HepG2 (cell line): ENCODE measurements at regions not wholly inside any gene's neighbourhood (a gene's known extent, or its start where the extent isn't known, plus 50 kb on each side); places are given as distances from the start of the nearest gene placed in this dataset.
A peak's percentile ranks its signal among the peaks of the same experiment; 100 is the strongest.

ENCODE experiments used
- ATAC-seq: fragments of 200-7000 bp; cut with Tn5 transposase; 3 replicates; pipeline ENCODE4 v1.9.1; 2020; ENCODE audit warnings: mild to moderate bottlenecking, moderate library complexity
- BruUV-seq: library from RNA; stranded (reverse); fragments of 400-500 nt; replicated peaks from 2 replicates; lab custom pipeline; 2021; lab: Mats Ljungman, UMichigan
- CTCF ChIA-PET: fragments of 300-600 bp; formaldehyde crosslinking; extraction: SDS; loops from one replicate; lab custom pipeline; 2021; ENCODE audit warnings: low total read pairs, inconsistent platforms, low intra/inter-chr PET ratio; lab: Yijun Ruan, JAX
- POLR2A ChIA-PET: fragments of 350-600 bp; sonication (Branson Sonifier 250); formaldehyde crosslinking; loops from one replicate; lab custom pipeline; 2020; ENCODE audit warnings: antibody characterized with exemption, inconsistent platforms; lab: Yijun Ruan, JAX
- DNase-seq: peaks from one replicate; pipeline ENCODE4 v3.0.0-alpha.2; 2015; ENCODE audit warnings: low spot score
- FAIRE-seq: peaks from 3 replicates; lab custom pipeline; 2011; peaks lifted over from hg19 to GRCh38; lab: Jason Lieb, UNC
- H2AFZ ChIP-seq: one replicate; pipeline ENCODE4 v1.6.1; 2011; ENCODE audit warnings: low read length, inconsistent platforms
- H3K27ac ChIP-seq: fragments of 300-600 bp; 3 replicates; pipeline ENCODE4 v1.8.0; 2011; ENCODE audit warnings: mixed run types, mild to moderate bottlenecking, mixed read lengths, low read length, inconsistent platforms; ENCODE audit not compliant: insufficient read depth; ENCODE audit errors: extremely low read length
- H3K27me3 ChIP-seq, 2 experiments: fragments of 200-600 bp in 1 of 2; 2 replicates in 1 of 2; 3 replicates in 1 of 2; pipeline versions ENCODE4 v1.6.0 to v1.8.0; 2011; ENCODE audit warnings: low read length in 2 of 2, mild to moderate bottlenecking in 2 of 2, moderate library complexity in 2 of 2, inconsistent platforms in 1 of 2; ENCODE audit not compliant: insufficient read depth in 2 of 2, control insufficient read depth in 1 of 2
- H3K36me3 ChIP-seq, 2 experiments: fragments of 200-600 bp in 1 of 2; replicated peaks in 1 of 2; 2 replicates in 1 of 2; 3 replicates in 1 of 2; pipeline versions ENCODE4 v1.5.1 to v1.8.0; 2011; ENCODE audit warnings: low read length in 2 of 2, inconsistent platforms in 1 of 2; ENCODE audit not compliant: insufficient read depth in 2 of 2, control insufficient read depth in 1 of 2
- H3K4me1 ChIP-seq: 2 replicates; pipeline ENCODE4 v1.5.1; 2012; ENCODE audit warnings: low read length, inconsistent platforms; ENCODE audit not compliant: insufficient read depth
- H3K4me2 ChIP-seq: 2 replicates; pipeline ENCODE4 v1.6.0; 2011; ENCODE audit warnings: low read depth, low read length, inconsistent platforms
- H3K4me3 ChIP-seq, 3 experiments: fragments of 200-600 bp in 1 of 3; sonication (generic), shearing (Covaris generic) in 1 of 3; replicated peaks in 1 of 3; 2 replicates each; pipeline ENCODE4 v1.5.1; 2011 to 2016; ENCODE audit warnings: low read length in 3 of 3, inconsistent platforms in 2 of 3, low read depth in 2 of 3, mild to moderate bottlenecking in 2 of 3, control low read depth in 1 of 3, mixed read lengths in 1 of 3; ENCODE audit not compliant: insufficient read depth in 1 of 3
- H3K79me2 ChIP-seq: one replicate; pipeline ENCODE4 v1.6.1; 2011; ENCODE audit warnings: low read length, inconsistent platforms; ENCODE audit not compliant: insufficient read depth
- H3K9ac ChIP-seq: 2 replicates; pipeline ENCODE4 v1.6.0; 2011; ENCODE audit warnings: mild to moderate bottlenecking, low read depth, low read length, inconsistent platforms; ENCODE audit not compliant: insufficient read depth
- H3K9me3 ChIP-seq: 2 replicates; pipeline ENCODE4 v1.5.1; 2012; ENCODE audit warnings: mild to moderate bottlenecking, low read length
- H4K20me1 ChIP-seq: 2 replicates; pipeline ENCODE4 v1.6.0; 2011; ENCODE audit warnings: inconsistent platforms, mild to moderate bottlenecking, low read length, moderate library complexity; ENCODE audit not compliant: insufficient read depth
- CHD2 ChIP-seq: IDR thresholded peaks from 2 replicates; pipeline ENCODE4 v1.6.1; 2011; ENCODE audit warnings: low read depth, low read length, improper control_type of control experiment
- ETV5 ChIP-seq: IDR thresholded peaks from 2 replicates; pipeline ENCODE4 v1.6.1; 2018; ENCODE audit warnings: missing biosample characterization, missing genetic modification reagents, inconsistent platforms, borderline replicate concordance
- FOXM1 ChIP-seq: sonication (generic); formaldehyde crosslinking; IDR thresholded peaks from 2 replicates; pipeline ENCODE4 v1.5.0; 2020; ENCODE audit warnings: missing genetic modification reagents
- GABPA ChIP-seq, 2 experiments: IDR thresholded peaks; 2 replicates each; pipeline ENCODE4 v1.6.1; 2011 to 2016; ENCODE audit warnings: low read depth in 2 of 2, low read length in 1 of 2, missing biosample characterization in 1 of 2, missing genetic modification characterization in 1 of 2
- GZF1 ChIP-seq: sonication (generic); formaldehyde crosslinking; IDR thresholded peaks from 2 replicates; pipeline ENCODE4 v1.5.1; 2020; ENCODE audit warnings: mild to moderate bottlenecking, missing genetic modification reagents
- HIC2 ChIP-seq: sonication (generic); formaldehyde crosslinking; IDR thresholded peaks from 2 replicates; pipeline ENCODE4 v1.9.0; 2022; ENCODE audit warnings: low read depth, missing genetic modification reagents
- HOXA5 ChIP-seq: sonication (generic); formaldehyde crosslinking; IDR thresholded peaks from 2 replicates; pipeline ENCODE4 v1.4.0; 2020; ENCODE audit warnings: missing genetic modification reagents
- KAT8 ChIP-seq: IDR thresholded peaks from 2 replicates; pipeline ENCODE4 v1.6.1; 2016; ENCODE audit warnings: missing genetic modification reagents, missing compliant biosample characterization
- MED1 ChIP-seq: sonication (generic); formaldehyde crosslinking; IDR thresholded peaks from 2 replicates; pipeline ENCODE4 v1.4.0; 2020; ENCODE audit warnings: missing genetic modification reagents
- MYNN ChIP-seq: sonication (generic); formaldehyde crosslinking; IDR thresholded peaks from 2 replicates; pipeline ENCODE4 v1.4.0; 2020; ENCODE audit warnings: mild to moderate bottlenecking, low read depth, missing genetic modification reagents
- MZF1 ChIP-seq: sonication (generic); formaldehyde crosslinking; IDR thresholded peaks from 2 replicates; pipeline ENCODE4 v1.8.1; 2023; ENCODE audit warnings: mild to moderate bottlenecking, missing genetic modification reagents, borderline replicate concordance
- NCOA2 ChIP-seq: sonication (generic); formaldehyde crosslinking; IDR thresholded peaks from 2 replicates; pipeline ENCODE4 v1.8.0; 2022; ENCODE audit warnings: inconsistent platforms
- PAX8 ChIP-seq: sonication (generic); formaldehyde crosslinking; IDR thresholded peaks from 2 replicates; pipeline ENCODE4 v1.8.0; 2022; ENCODE audit warnings: mild to moderate bottlenecking, missing genetic modification reagents, borderline replicate concordance
- ZFAT ChIP-seq: sonication (generic); formaldehyde crosslinking; conservative IDR thresholded peaks from 2 replicates; pipeline ENCODE4 v1.8.1; 2023; ENCODE audit warnings: missing genetic modification reagents, inconsistent platforms
- ZNF234 ChIP-seq: sonication (generic); formaldehyde crosslinking; conservative IDR thresholded peaks from 2 replicates; pipeline ENCODE4 v1.5.1; 2020; ENCODE audit warnings: mild to moderate bottlenecking, missing genetic modification reagents
- ZNF264 ChIP-seq: sonication (generic); formaldehyde crosslinking; IDR thresholded peaks from 2 replicates; pipeline ENCODE4 v1.4.0; 2020; ENCODE audit warnings: missing genetic modification reagents
- ZNF576 ChIP-seq: sonication (generic); formaldehyde crosslinking; IDR thresholded peaks from 2 replicates; pipeline ENCODE4 v1.4.0; 2020; ENCODE audit warnings: mild to moderate bottlenecking, missing genetic modification reagents
- WGBS: methylation state at CpG from one replicate; pipeline ENCODE4 v1.1.6; 2017; ENCODE audit warnings: low lambda C conversion rate; 5-methylcytosine and 5-hydroxymethylcytosine counted together
- in situ Hi-C: cut with HindIII; loops from 2 replicates; pipeline ENCODE4 v1.10.0; 2017; ENCODE audit warnings: low pct_unique_long_range_greater_than_20kb; ENCODE audit not compliant: extremely low pct_ligation_motif_present
- intact Hi-C: fragments of 100-400 bp; cut with micrococcal nuclease; formaldehyde crosslinking; loops from one replicate; pipeline ENCODE4 v1.10.0; 2022; ENCODE audit not compliant: unreplicated experiment
- TF ChIP-seq, protein P1 (sequence below): sonication (generic); formaldehyde crosslinking; IDR thresholded peaks from 2 replicates; pipeline ENCODE4 v1.8.0; 2022; ENCODE audit warnings: missing genetic modification reagents, mild to moderate bottlenecking, borderline replicate concordance
- TF ChIP-seq, protein P2 (sequence below): sonication (generic); formaldehyde crosslinking; IDR thresholded peaks from 2 replicates; pipeline ENCODE4 v1.4.0; 2020; ENCODE audit warnings: mild to moderate bottlenecking, missing genetic modification reagents
- TF ChIP-seq, protein P3 (sequence below): sonication (generic); formaldehyde crosslinking; IDR thresholded peaks from 2 replicates; pipeline ENCODE4 v1.4.0; 2020; ENCODE audit warnings: missing genetic modification reagents; ENCODE audit errors: not compliant biosample characterization

- TF ChIP-seq ZNF576 (CRISPR knock-in tag) = no peak
- no peak for TF ChIP-seq MYNN (CRISPR knock-in tag)
- TF ChIP-seq GABPA (IDR thresholded peaks at IDR 0.05; ENCODE audit: low read depth, low read length) = 0 out of 2 replicates have a peak, but pooled peaks have one; percentile 0
- no peak for TF ChIP-seq GABPA (CRISPR knock-in tag; IDR thresholded peaks at IDR 0.05; ENCODE audit: low read depth)
- TF ChIP-seq MZF1 = no peak
- 0 out of 2 replicates have a peak, but pooled peaks have one; percentile 48 for TF ChIP-seq ETV5 (CRISPR knock-in tag)
- no peak for TF ChIP-seq KAT8 (CRISPR knock-in tag)
Observed at GRCh38 chr1:227447531-227447990, 115.8 kb upstream of the ZNF678 start (continued).

DNA sequence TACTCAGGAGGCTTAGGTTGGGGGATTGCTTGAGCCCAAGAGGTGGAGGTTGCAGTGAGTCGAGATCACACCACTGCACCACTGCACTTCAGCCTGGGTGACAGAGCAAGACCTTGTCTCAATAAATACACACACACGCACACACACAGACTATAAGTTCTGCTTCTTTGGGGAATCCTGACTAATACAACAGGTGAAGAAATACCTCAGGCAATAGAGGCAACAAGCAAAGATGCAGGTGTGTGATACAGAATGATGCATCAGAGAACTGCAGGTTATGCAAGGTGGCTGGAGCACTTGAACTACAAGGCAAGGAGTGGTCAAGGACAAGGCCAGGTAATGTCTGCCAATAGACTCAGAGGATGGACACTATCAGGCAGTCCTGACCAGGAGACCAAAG lies 117.6 kb upstream of the ZNF678 start:
- in situ Hi-C loops = no loop called here
- intact Hi-C loops = no loop called here

More for the DNA sequence above, 117.6 kb upstream of the ZNF678 start:
- Histone ChIP-seq H4K20me1 (no peaks in the 10 kb centered on the region), H3K4me1 (0 out of 2 replicates have a peak, but pooled peaks cover 4% of the 10 kb centered on the region), H3K9ac (no peak overlapping the region), H3K36me3 (no peaks in the 10 kb centered on the region), H3K27ac (no peak overlapping the region), H3K4me2 (no peak overlapping the region), H3K27me3 (0 out of 5 replicates have a peak, but pooled peaks cover 0 to 5% of the 10 kb centered on the region in 2 experiments), H2AFZ (no peak overlapping the region), H3K79me2 (no peaks in the 10 kb centered on the region), H3K9me3 (no peaks in the 10 kb centered on the region), H3K4me3 (no peak overlapping the region)
- FAIRE-seq (no peak), DNase-seq (no peak), ATAC-seq (no peak)
- POLR2A ChIA-PET = no interaction called here
- no TSS peak for BruUV-seq
- WGBS = 34% methylated on average over 2 of the region's 2 CpGs
- CTCF ChIA-PET = no interaction called here
- TF ChIP-seq PAX8 (CRISPR knock-in tag) = no peak
- TF ChIP-seq, protein P1, sequence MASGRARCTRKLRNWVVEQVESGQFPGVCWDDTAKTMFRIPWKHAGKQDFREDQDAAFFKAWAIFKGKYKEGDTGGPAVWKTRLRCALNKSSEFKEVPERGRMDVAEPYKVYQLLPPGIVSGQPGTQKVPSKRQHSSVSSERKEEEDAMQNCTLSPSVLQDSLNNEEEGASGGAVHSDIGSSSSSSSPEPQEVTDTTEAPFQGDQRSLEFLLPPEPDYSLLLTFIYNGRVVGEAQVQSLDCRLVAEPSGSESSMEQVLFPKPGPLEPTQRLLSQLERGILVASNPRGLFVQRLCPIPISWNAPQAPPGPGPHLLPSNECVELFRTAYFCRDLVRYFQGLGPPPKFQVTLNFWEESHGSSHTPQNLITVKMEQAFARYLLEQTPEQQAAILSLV (CRISPR knock-in tag) = no peak
- no peak for TF ChIP-seq CHD2
- no peak for TF ChIP-seq ZFAT (CRISPR knock-in tag)
- no peak for TF ChIP-seq ZNF264
- TF ChIP-seq, protein P2, sequence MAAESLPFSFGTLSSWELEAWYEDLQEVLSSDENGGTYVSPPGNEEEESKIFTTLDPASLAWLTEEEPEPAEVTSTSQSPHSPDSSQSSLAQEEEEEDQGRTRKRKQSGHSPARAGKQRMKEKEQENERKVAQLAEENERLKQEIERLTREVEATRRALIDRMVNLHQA (CRISPR knock-in tag) = no peak
- no peak for TF ChIP-seq HIC2
- TF ChIP-seq MED1 (CRISPR knock-in tag) = no peak
- TF ChIP-seq GABPA (IDR thresholded peaks at IDR 0.05; ENCODE audit: low read depth, low read length) = no peak
- no peak for TF ChIP-seq GABPA (CRISPR knock-in tag; IDR thresholded peaks at IDR 0.05; ENCODE audit: low read depth)
- TF ChIP-seq HOXA5 (CRISPR knock-in tag) = no peak
- TF ChIP-seq ZNF234 (CRISPR knock-in tag) = no peak
- no peak for TF ChIP-seq GZF1 (CRISPR knock-in tag)
- TF ChIP-seq FOXM1 (CRISPR knock-in tag) = no peak
- TF ChIP-seq, protein P3, sequence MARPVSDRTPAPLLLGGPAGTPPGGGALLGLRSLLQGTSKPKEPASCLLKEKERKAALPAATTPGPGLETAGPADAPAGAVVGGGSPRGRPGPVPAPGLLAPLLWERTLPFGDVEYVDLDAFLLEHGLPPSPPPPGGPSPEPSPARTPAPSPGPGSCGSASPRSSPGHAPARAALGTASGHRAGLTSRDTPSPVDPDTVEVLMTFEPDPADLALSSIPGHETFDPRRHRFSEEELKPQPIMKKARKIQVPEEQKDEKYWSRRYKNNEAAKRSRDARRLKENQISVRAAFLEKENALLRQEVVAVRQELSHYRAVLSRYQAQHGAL = no peak
- TF ChIP-seq NCOA2 = no peak
